Progenitor cell of endocrine pancreas (in vitro differentiated cells): ENCODE measurements at regions not wholly inside any gene's neighbourhood (a gene's known extent, or its start where the extent isn't known, plus 50 kb on each side); places are given as distances from the start of the nearest gene placed in this dataset.

Experiments used
- DNase-seq: peaks from one replicate; pipeline ENCODE4 v3.0.0; 2021; ENCODE audit warnings: low spot score; ENCODE audit not compliant: unreplicated experiment
- H3K27ac Mint-ChIP-seq: 2 replicates; pipeline ENCODE4 v1.8.0; 2021; ENCODE audit warnings: mild to moderate bottlenecking, moderate library complexity, mixed read lengths
- H3K27me3 Mint-ChIP-seq: 2 replicates; pipeline ENCODE4 v1.8.0; 2021; ENCODE audit warnings: mixed read lengths
- H3K36me3 Mint-ChIP-seq: 2 replicates; pipeline ENCODE4 v1.8.0; 2022; ENCODE audit warnings: mixed read lengths; ENCODE audit not compliant: insufficient read depth
- H3K4me1 Mint-ChIP-seq: 2 replicates; pipeline ENCODE4 v1.8.0; 2021; ENCODE audit warnings: low read depth, mixed read lengths
- H3K4me3 Mint-ChIP-seq: 2 replicates; pipeline ENCODE4 v1.8.0; 2021; ENCODE audit warnings: low read depth, mild to moderate bottlenecking, moderate library complexity, mixed read lengths
- H3K9me3 Mint-ChIP-seq: 2 replicates; pipeline ENCODE4 v1.8.0; 2021; ENCODE audit warnings: low read depth, mixed read lengths
- CTCF ChIP-seq: fragments of 200-600 bp; sonication (generic); IDR thresholded peaks from one replicate; pipeline ENCODE4 v1.5.0; 2021; ENCODE audit warnings: antibody characterized with exemption, mild to moderate bottlenecking; ENCODE audit not compliant: unreplicated experiment

GRCh38 chr18:67354091-67354490, 162.4 kb downstream of the DSEL start:
- no peak for TF ChIP-seq CTCF
- no peaks in the 10 kb centered on the region for H3K27me3 Mint-ChIP-seq
- H3K4me3 Mint-ChIP-seq: no peak overlapping the region
- no peak for DNase-seq
- peaks cover 3% of the 10 kb centered on the region for H3K9me3 Mint-ChIP-seq
- H3K4me1 Mint-ChIP-seq: no peaks in the 10 kb centered on the region
- peaks cover 1% of the 10 kb centered on the region for H3K36me3 Mint-ChIP-seq
- no peak overlapping the region for H3K27ac Mint-ChIP-seq

GRCh38 chr18:67347438-67347837, 169.1 kb downstream of the DSEL start:
- no peaks in the 10 kb centered on the region for H3K27me3 Mint-ChIP-seq
- DNase-seq: no peak
- TF ChIP-seq CTCF: no peak
- H3K27ac Mint-ChIP-seq: no peak overlapping the region
- H3K36me3 Mint-ChIP-seq: no peaks in the 10 kb centered on the region
- no peaks in the 10 kb centered on the region for H3K9me3 Mint-ChIP-seq
- no peak overlapping the region for H3K4me3 Mint-ChIP-seq
- H3K4me1 Mint-ChIP-seq: peaks cover 4% of the 10 kb centered on the region

- H3K4me3 Mint-ChIP-seq: no peak overlapping the region
- no peak for TF ChIP-seq CTCF
- no peaks in the 10 kb centered on the region for H3K9me3 Mint-ChIP-seq
- no peaks in the 10 kb centered on the region for H3K27me3 Mint-ChIP-seq
- no peak for DNase-seq
- no peak overlapping the region for H3K27ac Mint-ChIP-seq
- H3K36me3 Mint-ChIP-seq: no peaks in the 10 kb centered on the region
- H3K4me1 Mint-ChIP-seq: peaks cover 4% of the 10 kb centered on the region
Observed at GRCh38 chr18:67342159-67342558, 174.4 kb downstream of the DSEL start.

GRCh38 chr18:67337696-67338095, 178.8 kb downstream of the DSEL start:
- Mint-ChIP-seq H3K4me3 (no peak overlapping the region), H3K27ac (no peak overlapping the region), H3K27me3 (no peaks in the 10 kb centered on the region), H3K4me1 (no peaks in the 10 kb centered on the region), H3K9me3 (no peaks in the 10 kb centered on the region), H3K36me3 (no peaks in the 10 kb centered on the region)
- no peak for TF ChIP-seq CTCF
- no peak for DNase-seq

- H3K9me3 Mint-ChIP-seq: no peaks in the 10 kb centered on the region
- TF ChIP-seq CTCF: no peak
- H3K27me3 Mint-ChIP-seq: no peaks in the 10 kb centered on the region
Observed at GRCh38 chr18:67331857-67332256, 184.7 kb downstream of the DSEL start.

More at GRCh38 chr18:67331857-67332256, 184.7 kb downstream of the DSEL start:
- H3K27ac Mint-ChIP-seq: no peak overlapping the region
- no peak for DNase-seq
- H3K4me1 Mint-ChIP-seq: no peaks in the 10 kb centered on the region
- H3K4me3 Mint-ChIP-seq: no peak overlapping the region
- no peaks in the 10 kb centered on the region for H3K36me3 Mint-ChIP-seq
